Liver (tissue), 8 donors: ENCODE measurements at regions not wholly inside any gene's neighbourhood (a gene's known extent, or its start where the extent isn't known, plus 50 kb on each side); places are given as distances from the start of the nearest gene placed in this dataset.

ENCODE experiments used
- DNase-seq: peaks from one replicate; pipeline ENCODE4 v3.0.0-alpha.2; 2017; ENCODE audit warnings: low spot score
- H3K27ac ChIP-seq, 2 donors: one replicate each; pipeline ENCODE4 v1.7.0; 2013; ENCODE audit warnings: inconsistent platforms in 2 of 2, low read length in 2 of 2, control low read depth in 1 of 2, low read depth in 1 of 2, mild to moderate bottlenecking in 1 of 2
- H3K27me3 ChIP-seq, 4 donors: one replicate each; pipeline versions ENCODE4 v1.6.1 to v1.7.0; 2013; ENCODE audit warnings: low read length in 3 of 4, inconsistent platforms in 1 of 4, mild to moderate bottlenecking in 1 of 4, moderate library complexity in 1 of 4; ENCODE audit not compliant: control insufficient read depth in 4 of 4, insufficient read depth in 4 of 4
- H3K36me3 ChIP-seq, 4 donors: one replicate each; pipeline versions ENCODE4 v1.6.1 to v1.7.0; 2013; ENCODE audit warnings: low read length in 3 of 4, mild to moderate bottlenecking in 3 of 4, low read depth in 1 of 4, moderate library complexity in 1 of 4; ENCODE audit not compliant: control insufficient read depth in 4 of 4, insufficient read depth in 3 of 4
- H3K4me1 ChIP-seq, 4 donors: one replicate each; pipeline versions ENCODE4 v1.6.1 to v1.7.0; 2013; ENCODE audit warnings: low read length in 3 of 4, mild to moderate bottlenecking in 3 of 4, moderate library complexity in 1 of 4; ENCODE audit not compliant: control insufficient read depth in 4 of 4, insufficient read depth in 4 of 4
- H3K4me3 ChIP-seq, 3 donors: one replicate each; pipeline versions ENCODE4 v1.6.1 to v1.7.0; 2013; ENCODE audit warnings: low read length in 3 of 3, control low read depth in 1 of 3, low read depth in 1 of 3, mild to moderate bottlenecking in 1 of 3
- H3K9ac ChIP-seq, 2 donors: one replicate each; pipeline ENCODE4 v1.7.0; 2013; ENCODE audit warnings: low read length in 2 of 2, mild to moderate bottlenecking in 2 of 2, moderate library complexity in 2 of 2, control low read depth in 1 of 2, low read depth in 1 of 2
- H3K9me3 ChIP-seq, 4 donors: one replicate each; pipeline versions ENCODE4 v1.6.1 to v1.7.0; 2013; ENCODE audit warnings: low read length in 3 of 4; ENCODE audit not compliant: control insufficient read depth in 4 of 4
- CTCF ChIP-seq: fragments of 150-350 bp; IDR thresholded peaks from 2 replicates; pipeline ENCODE4 v1.5.1; 2017; ENCODE audit warnings: improper control_type of control experiment, low read depth, low read length; ENCODE audit not compliant: missing input control
- EGR1 ChIP-seq, 2 donors: IDR thresholded peaks; 2 replicates each; pipeline ENCODE4 v1.6.1; 2016 to 2018; ENCODE audit warnings: antibody characterized with exemption in 2 of 2, low read depth in 2 of 2
- FOXA1 ChIP-seq: IDR thresholded peaks from 2 replicates; pipeline ENCODE4 v1.6.1; 2016; ENCODE audit warnings: antibody characterized with exemption
- FOXA2 ChIP-seq: IDR thresholded peaks from 2 replicates; pipeline ENCODE4 v1.6.1; 2016; ENCODE audit warnings: antibody characterized with exemption
- HNF4A ChIP-seq, 2 donors: conservative IDR thresholded peaks; 2 replicates each; pipeline ENCODE4 v1.6.1; 2016; ENCODE audit warnings: antibody characterized with exemption in 2 of 2, mild to moderate bottlenecking in 2 of 2
- MAX ChIP-seq: IDR thresholded peaks from 2 replicates; pipeline ENCODE4 v1.6.1; 2016; ENCODE audit warnings: antibody characterized with exemption
- NR2F2 ChIP-seq: IDR thresholded peaks from 2 replicates; pipeline ENCODE4 v1.6.1; 2016; ENCODE audit warnings: antibody characterized with exemption
- RAD21 ChIP-seq, 2 donors: IDR thresholded peaks; 2 replicates each; pipeline ENCODE4 v1.6.1; 2016; ENCODE audit warnings: antibody characterized with exemption in 2 of 2, mild to moderate bottlenecking in 2 of 2
- REST ChIP-seq: IDR thresholded peaks from 2 replicates; pipeline ENCODE4 v1.6.1; 2016; ENCODE audit warnings: antibody characterized with exemption, mild to moderate bottlenecking
- RXRA ChIP-seq, 2 donors: IDR thresholded peaks; 2 replicates each; pipeline ENCODE4 v1.6.1; 2017 to 2018; ENCODE audit warnings: antibody characterized with exemption in 2 of 2, mild to moderate bottlenecking in 1 of 2
- SP1 ChIP-seq: IDR thresholded peaks from 2 replicates; pipeline ENCODE4 v1.6.1; 2018; ENCODE audit warnings: antibody characterized with exemption, mild to moderate bottlenecking
- TAF1 ChIP-seq: conservative IDR thresholded peaks from 2 replicates; pipeline ENCODE4 v1.6.1; 2016; ENCODE audit warnings: antibody characterized with exemption, mild to moderate bottlenecking
- YY1 ChIP-seq: IDR thresholded peaks from 2 replicates; pipeline ENCODE4 v1.6.1; 2016; ENCODE audit warnings: antibody characterized with exemption, mild to moderate bottlenecking
- WGBS: extraction: QIAGEN DNeasy Blood & Tissue Kit; methylation state at CpG from one replicate; pipeline ENCODE4 v1.1.7; 2013; 5-methylcytosine and 5-hydroxymethylcytosine counted together
- TF ChIP-seq, protein P1 (sequence below): IDR thresholded peaks from 2 replicates; pipeline ENCODE4 v1.6.1; 2016; ENCODE audit warnings: antibody characterized with exemption
- donor health status: healthy.
- donor health status: healthy.
- donor health status: healthy.
- donor health status: healthy.
- donor health status: healthy.

GRCh38 chr2:234333168-234334130 is 163.4 kb downstream of the ARL4C start:
- no peaks in the 10 kb centered on the region for H3K27me3 ChIP-seq
- no peaks in the 10 kb centered on the region for H3K9me3 ChIP-seq
- no peak for DNase-seq
- H3K9ac ChIP-seq: no peak overlapping the region
- no peak overlapping the region for H3K4me3 ChIP-seq
- 82% methylated on average over 10 of the region's 10 CpGs for WGBS
- no peak overlapping the region for H3K27ac ChIP-seq
- TF ChIP-seq NR2F2 (no peak), REST (no peak), FOXA2 (no peak)
- TF ChIP-seq, protein P1, sequence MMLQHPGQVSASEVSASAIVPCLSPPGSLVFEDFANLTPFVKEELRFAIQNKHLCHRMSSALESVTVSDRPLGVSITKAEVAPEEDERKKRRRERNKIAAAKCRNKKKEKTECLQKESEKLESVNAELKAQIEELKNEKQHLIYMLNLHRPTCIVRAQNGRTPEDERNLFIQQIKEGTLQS: no peak
- H3K4me1 ChIP-seq: peaks cover 0 to 5% (median 0%) of the 10 kb centered on the region in 4 donors
- no peaks in the 10 kb centered on the region for H3K36me3 ChIP-seq

DNA sequence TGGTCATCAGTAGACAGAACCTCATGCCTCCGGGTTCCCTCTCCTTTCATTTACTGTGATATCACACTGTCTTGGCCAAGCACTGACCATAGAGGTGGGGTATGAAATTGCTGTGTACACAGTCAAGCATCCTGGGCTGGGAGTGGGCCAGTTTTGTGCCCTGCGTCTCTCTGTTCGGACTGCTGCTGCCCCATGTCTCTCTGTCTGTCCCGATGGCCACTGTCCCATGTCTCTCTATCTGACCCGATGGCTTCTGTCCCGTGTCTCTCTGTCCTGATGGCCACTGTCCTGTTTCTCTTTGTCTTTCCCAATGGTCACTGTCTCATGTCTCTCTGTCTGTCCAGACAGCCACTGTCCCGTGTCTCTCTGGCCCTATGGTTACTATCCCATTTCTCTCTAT is 164.9 kb downstream of the ARL4C start:
- 85% methylated on average over 7 of the region's 7 CpGs for WGBS
- no peak overlapping the region for H3K9ac ChIP-seq
- no peaks in the 10 kb centered on the region for H3K27me3 ChIP-seq
- H3K9me3 ChIP-seq: no peaks in the 10 kb centered on the region
- no peaks in the 10 kb centered on the region for H3K36me3 ChIP-seq
- DNase-seq: no peak
- no peak for TF ChIP-seq EGR1 (IDR thresholded peaks at IDR 0.05; ENCODE audit: low read depth in 2 of 2)
- no peak overlapping the region for H3K4me3 ChIP-seq
- no peak overlapping the region for H3K27ac ChIP-seq
- H3K4me1 ChIP-seq: peaks cover 0 to 5% (median 0%) of the 10 kb centered on the region in 4 donors

- Histone ChIP-seq H3K4me1 (peaks cover 0 to 5% (median 0%) of the 10 kb centered on the region in 4 donors), H3K27me3 (no peaks in the 10 kb centered on the region), H3K4me3 (no peak overlapping the region), H3K27ac (no peak overlapping the region), H3K9ac (no peak overlapping the region), H3K9me3 (no peaks in the 10 kb centered on the region), H3K36me3 (no peaks in the 10 kb centered on the region)
- 84% methylated on average over 5 of the region's 5 CpGs for WGBS
- no peak for DNase-seq
- TF ChIP-seq MAX (no peak), EGR1 (IDR thresholded peaks at IDR 0.05; ENCODE audit: low read depth in 2 of 2) (no peak), HNF4A (conservative IDR thresholded peaks at IDR 0.05) (no peak), YY1 (no peak), TAF1 (no peak), FOXA2 (no peak), SP1 (no peak), RXRA (IDR thresholded peaks at IDR 0.05) (no peak), FOXA1 (no peak), REST (no peak), CTCF (no peak), RAD21 (IDR thresholded peaks at IDR 0.05) (no peak)
- TF ChIP-seq, protein P1: no peak
Observed at GRCh38 chr2:234331566-234331965, 165.3 kb downstream of the ARL4C start.
